ENCODE measurements at regions not wholly inside any gene's neighbourhood (a gene's known extent, or its start where the extent isn't known, plus 50 kb on each side); places are given as distances from the start of the nearest gene placed in this dataset.

DNA sequence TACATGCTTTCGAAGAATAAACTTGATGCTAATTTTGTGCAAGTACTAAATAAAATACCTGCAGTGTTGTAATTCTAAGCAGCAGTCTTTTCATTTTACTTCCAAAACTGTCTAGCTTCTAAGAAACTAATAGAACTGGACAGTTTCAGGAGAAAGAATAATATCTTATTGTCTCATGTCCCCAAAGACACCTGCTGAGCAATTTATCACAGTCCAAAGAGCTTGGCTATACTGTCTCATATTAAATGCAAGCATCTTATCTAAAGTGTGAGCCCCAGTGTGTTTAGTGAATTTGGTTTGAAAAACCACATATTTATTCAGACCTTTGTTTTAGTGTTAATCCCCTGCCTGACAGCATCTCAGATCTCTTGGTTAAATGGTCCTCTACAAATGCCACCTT, 374.3 kb downstream of the TMX3 start:
- Histone ChIP-seq H3K79me1 (ENCODE audit: low read depth, low read length) (no peaks in the 10 kb centered on the region), H2BK15ac (ENCODE audit: low read length) (no peak overlapping the region), H3K79me2 (ENCODE audit: control insufficient read depth in 1 of 2, insufficient read depth in 2 of 2, low read length in 2 of 2) (no peaks in the 10 kb centered on the region), H3K23ac (ENCODE audit: insufficient read length) (no peak overlapping the region), H3K27me3 (replicated peaks in 1 of 4; ENCODE audit: control insufficient read depth in 3 of 4, extremely low read depth in 1 of 4, insufficient read depth in 3 of 4, low read length in 3 of 4) (no peaks in the 10 kb centered on the region), H3K4ac (replicated peaks; ENCODE audit: insufficient read length, low read depth, low read length) (no peak overlapping the region), H2BK5ac (ENCODE audit: low read depth, low read length) (no peak overlapping the region), H2AFZ (ENCODE audit: low read length) (no peak overlapping the region), H3K4me2 (ENCODE audit: insufficient read depth in 1 of 2, low read depth in 2 of 2, low read length in 2 of 2) (no peak overlapping the region), H3K27ac (ENCODE audit: low read depth, low read length) (no peak overlapping the region), H3K14ac (ENCODE audit: insufficient read length) (no peak overlapping the region), H2BK12ac (ENCODE audit: low read depth, low read length) (no peak overlapping the region), H2BK120ac (replicated peaks; ENCODE audit: low read depth, low read length) (no peak overlapping the region), H3K4me3 (ENCODE audit: extremely low read depth in 1 of 4, insufficient read depth in 2 of 4, low read depth in 3 of 4, low read length in 4 of 4) (no peak overlapping the region), H3K36me3 (ENCODE audit: control insufficient read depth in 2 of 4, insufficient read depth in 4 of 4, low read length in 3 of 4) (no peaks in the 10 kb centered on the region), H4K20me1 (replicated peaks in 1 of 2; ENCODE audit: control insufficient read depth in 1 of 2, insufficient read depth in 2 of 2, low read length in 2 of 2) (no peaks in the 10 kb centered on the region), H3K18ac (ENCODE audit: extremely low read depth, low read length) (no peak overlapping the region), H4K8ac (ENCODE audit: extremely low read depth, insufficient read depth, low read length) (no peak overlapping the region), H3K4me1 (replicated peaks in 1 of 4; ENCODE audit: control insufficient read depth in 3 of 4, insufficient read depth in 4 of 4, low read length in 3 of 4) (no peaks in the 10 kb centered on the region; a peak in 1 of 7 replicates), H3K9me3 (ENCODE audit: insufficient read depth in 2 of 2, low read depth in 1 of 2, low read length in 1 of 2) (no peaks in the 10 kb centered on the region), H3K9ac (replicated peaks in 1 of 4; ENCODE audit: extremely low read depth in 1 of 4, low read depth in 3 of 4, low read length in 3 of 4) (no peak overlapping the region), H4K5ac (ENCODE audit: insufficient read length, low read depth, low read length) (no peak overlapping the region), H2BK20ac (ENCODE audit: low read length) (no peak overlapping the region), H4K91ac (replicated peaks; ENCODE audit: insufficient read length, low read length) (no peak overlapping the region), H3K23me2 (ENCODE audit: low read depth, low read length) (no peaks in the 10 kb centered on the region), H3K56ac (replicated peaks; ENCODE audit: insufficient read length, low read depth, low read length) (no peak overlapping the region), H2AK5ac (ENCODE audit: low read depth, low read length) (no peak overlapping the region)
- no peak for FAIRE-seq
- CTCF ChIA-PET (ENCODE audit: partially characterized antibody), result no interaction called here
- POLR2A ChIA-PET (ENCODE audit: partially characterized antibody), result no interaction called here
- DNase-seq (ENCODE audit: low read depth in 1 of 2, low spot score in 2 of 2), result no peak
- 94% methylated on average over 1 of the region's 1 CpG; no CpG with 5 or more reads in 1 of the 2 experiments for WGBS, 2 experiments (ENCODE audit: extremely low coverage in 1 of 2, insufficient coverage in 1 of 2, insufficient read length in 1 of 2, insufficient replicate concordance in 2 of 2, low coverage in 1 of 2, low lambda C conversion rate in 2 of 2, missing lambda C conversion rate in 1 of 2)
- no peak for TF ChIP-seq ZNF274 (IDR thresholded peaks at IDR 0.05; ENCODE audit: borderline replicate concordance, extremely low read depth, low read length)
- TF ChIP-seq ASH2L (IDR thresholded peaks at IDR 0.05; ENCODE audit: low read length), result no peak
- TF ChIP-seq CTBP2 (IDR thresholded peaks at IDR 0.05; ENCODE audit: borderline replicate concordance, insufficient read depth, insufficient read length, low read length), result no peak
- TF ChIP-seq BRCA1 (IDR thresholded peaks at IDR 0.05; ENCODE audit: low read depth, low read length), result no peak
- no peak for TF ChIP-seq TCF12 (IDR thresholded peaks at IDR 0.05; ENCODE audit: low read depth, low read length)
- TF ChIP-seq KDM5A (IDR thresholded peaks at IDR 0.05; ENCODE audit: low read length), result no peak
- TF ChIP-seq TAF1 (IDR thresholded peaks at IDR 0.05; ENCODE audit: low read depth, low read length), result no peak
- TF ChIP-seq EP300 (IDR thresholded peaks at IDR 0.05; ENCODE audit: borderline replicate concordance in 1 of 2, low read depth in 2 of 2, low read length in 2 of 2), result no peak
- no peak for TF ChIP-seq JUND (IDR thresholded peaks at IDR 0.05; ENCODE audit: low read length)
- TF ChIP-seq ATF2 (IDR thresholded peaks at IDR 0.05; ENCODE audit: low read length), result no peak
- no peak for TF ChIP-seq RNF2 (IDR thresholded peaks at IDR 0.05; ENCODE audit: borderline replicate concordance, low read depth, low read length, missing control alignments, poor library complexity, severe bottlenecking)
- no peak for TF ChIP-seq SP4 (IDR thresholded peaks at IDR 0.05; ENCODE audit: low read length)
- no peak for TF ChIP-seq RXRA (IDR thresholded peaks at IDR 0.05; ENCODE audit: insufficient read depth, low read depth, low read length)
- no peak for TF ChIP-seq CBX8 (IDR thresholded peaks at IDR 0.05; ENCODE audit: borderline replicate concordance, low read depth, low read length)
